Cardiac muscle cell (in vitro differentiated cells and primary cell): ENCODE measurements at regions not wholly inside any gene's neighbourhood (a gene's known extent, or its start where the extent isn't known, plus 50 kb on each side); places are given as distances from the start of the nearest gene placed in this dataset.

ENCODE experiments used
- DNase-seq, 2 donors: peaks; one replicate each; pipeline versions ENCODE4 v3.0.0 to v3.0.0-alpha.2; 2010 to 2017; ENCODE audit warnings: low read depth in 1 of 2, low spot score in 1 of 2
- H3K27ac ChIP-seq: fragments of 200-600 bp; sonication (generic); 2 replicates; pipeline ENCODE4 v1.5.1; 2016
- H3K27me3 ChIP-seq: fragments of 200-600 bp; sonication (generic); 2 replicates; pipeline ENCODE4 v1.6.0; 2016; ENCODE audit warnings: control low read depth
- H3K36me3 ChIP-seq: fragments of 200-600 bp; sonication (generic); 2 replicates; pipeline ENCODE4 v1.5.1; 2016; ENCODE audit warnings: control low read depth
- H3K4me1 ChIP-seq: fragments of 200-600 bp; sonication (generic); 2 replicates; pipeline ENCODE4 v1.8.1; 2017; ENCODE audit warnings: low read depth, mild to moderate bottlenecking, mixed run types
- H3K4me3 ChIP-seq: fragments of 200-600 bp; sonication (generic); 2 replicates; pipeline ENCODE4 v1.5.1; 2016; ENCODE audit warnings: mild to moderate bottlenecking
- H3K9me3 ChIP-seq: fragments of 200-600 bp; sonication (generic); 2 replicates; pipeline ENCODE4 v1.5.1; 2017; ENCODE audit warnings: low read depth, mild to moderate bottlenecking, control low read depth
- TF ChIP-seq, protein P1 (sequence below): IDR thresholded peaks from 2 replicates; pipeline ENCODE4 v1.5.1; 2012; ENCODE audit warnings: low read depth, mild to moderate bottlenecking, low read length

DNA sequence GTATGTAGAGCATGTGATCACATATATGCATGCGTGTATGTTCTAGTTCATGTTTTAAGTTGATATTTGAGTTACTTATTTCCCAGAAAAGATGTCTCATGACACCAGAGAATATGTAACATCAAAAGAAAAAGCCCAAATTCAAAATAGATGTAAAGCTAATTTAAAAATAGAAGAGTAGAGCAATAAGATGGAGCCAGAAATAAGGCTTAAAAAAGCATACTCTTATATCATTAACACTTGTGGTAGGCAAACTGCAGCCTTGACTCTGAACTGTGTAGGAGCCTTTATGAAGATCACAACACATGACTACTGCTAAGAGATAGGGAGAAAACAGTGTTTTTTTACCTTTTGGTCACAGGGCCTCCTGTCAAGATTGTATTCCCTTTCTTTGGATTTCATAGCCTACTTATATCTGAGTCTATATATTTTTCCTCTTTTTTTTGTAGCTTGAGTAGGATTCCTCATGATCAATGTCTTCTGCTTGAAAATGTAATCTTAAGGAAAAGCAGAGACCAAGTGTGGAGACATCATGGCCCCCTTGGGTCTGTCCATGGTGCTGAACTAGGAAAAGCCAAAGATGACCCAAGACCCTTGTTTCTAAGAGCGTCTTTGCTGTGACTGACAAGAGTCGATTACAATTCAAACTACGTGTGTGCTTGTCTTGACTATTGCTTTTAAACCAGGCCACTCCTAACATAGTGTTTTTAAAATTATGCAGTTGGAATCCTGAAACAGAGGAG is 390.4 kb downstream of the SHISA9 start:
- no peak overlapping the region for H3K4me3 ChIP-seq
- H3K27ac ChIP-seq, result no peak overlapping the region
- no peaks in the 10 kb centered on the region for H3K36me3 ChIP-seq
- H3K9me3 ChIP-seq, result no peaks in the 10 kb centered on the region
- H3K4me1 ChIP-seq, result no peaks in the 10 kb centered on the region
- no peaks in the 10 kb centered on the region for H3K27me3 ChIP-seq
- TF ChIP-seq, protein P1, sequence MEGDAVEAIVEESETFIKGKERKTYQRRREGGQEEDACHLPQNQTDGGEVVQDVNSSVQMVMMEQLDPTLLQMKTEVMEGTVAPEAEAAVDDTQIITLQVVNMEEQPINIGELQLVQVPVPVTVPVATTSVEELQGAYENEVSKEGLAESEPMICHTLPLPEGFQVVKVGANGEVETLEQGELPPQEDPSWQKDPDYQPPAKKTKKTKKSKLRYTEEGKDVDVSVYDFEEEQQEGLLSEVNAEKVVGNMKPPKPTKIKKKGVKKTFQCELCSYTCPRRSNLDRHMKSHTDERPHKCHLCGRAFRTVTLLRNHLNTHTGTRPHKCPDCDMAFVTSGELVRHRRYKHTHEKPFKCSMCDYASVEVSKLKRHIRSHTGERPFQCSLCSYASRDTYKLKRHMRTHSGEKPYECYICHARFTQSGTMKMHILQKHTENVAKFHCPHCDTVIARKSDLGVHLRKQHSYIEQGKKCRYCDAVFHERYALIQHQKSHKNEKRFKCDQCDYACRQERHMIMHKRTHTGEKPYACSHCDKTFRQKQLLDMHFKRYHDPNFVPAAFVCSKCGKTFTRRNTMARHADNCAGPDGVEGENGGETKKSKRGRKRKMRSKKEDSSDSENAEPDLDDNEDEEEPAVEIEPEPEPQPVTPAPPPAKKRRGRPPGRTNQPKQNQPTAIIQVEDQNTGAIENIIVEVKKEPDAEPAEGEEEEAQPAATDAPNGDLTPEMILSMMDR, result no peak
- peak in 1 of 2 donors; percentile 58 for DNase-seq

DNA sequence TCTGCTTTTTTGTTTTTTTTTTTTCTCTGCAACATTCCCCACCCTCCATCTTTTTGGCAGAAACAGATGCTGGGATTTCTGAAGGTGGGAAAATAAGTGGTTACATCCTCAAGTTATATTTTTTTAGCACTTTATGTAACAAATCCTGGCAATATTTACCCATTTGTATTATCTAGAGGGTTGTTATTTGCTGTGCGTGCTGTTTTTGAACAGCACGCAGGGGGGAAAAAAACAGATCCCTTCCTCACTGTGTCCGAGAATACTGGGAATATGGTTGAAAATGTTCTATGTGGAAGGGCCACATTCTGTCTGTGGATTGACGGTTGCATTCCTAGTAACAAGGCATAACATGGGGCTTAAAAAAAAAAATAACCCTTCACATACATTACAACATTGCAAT is 394.8 kb downstream of the SHISA9 start:
- no peak overlapping the region for H3K27ac ChIP-seq
- no peak for DNase-seq
- H3K27me3 ChIP-seq, result no peaks in the 10 kb centered on the region
- no peaks in the 10 kb centered on the region for H3K4me1 ChIP-seq
- H3K9me3 ChIP-seq, result no peaks in the 10 kb centered on the region
- no peaks in the 10 kb centered on the region for H3K36me3 ChIP-seq
- no peak overlapping the region for H3K4me3 ChIP-seq
- TF ChIP-seq, protein P1, result no peak

DNA sequence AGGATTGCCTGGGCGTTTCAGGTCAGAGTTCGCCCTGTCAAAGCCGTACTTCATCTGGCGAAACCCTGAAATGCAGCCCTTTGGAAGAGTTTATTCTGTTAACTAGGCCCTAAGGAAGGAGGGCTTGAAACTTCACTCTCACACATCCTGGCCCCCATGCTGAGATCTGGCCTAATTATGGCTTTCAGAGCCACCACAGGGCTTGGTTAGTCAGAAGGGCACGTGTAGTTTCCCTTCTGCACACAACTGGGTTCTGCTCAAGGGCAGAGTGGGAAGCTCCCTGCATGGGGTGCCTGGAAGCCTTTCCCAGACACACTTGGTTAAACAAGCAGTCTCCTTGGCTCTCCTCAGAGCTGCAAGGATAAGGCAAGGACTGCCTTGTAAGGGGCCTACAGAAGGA is 397.3 kb downstream of the SHISA9 start:
- Histone ChIP-seq H3K36me3 (no peaks in the 10 kb centered on the region), H3K9me3 (no peaks in the 10 kb centered on the region), H3K4me1 (no peaks in the 10 kb centered on the region), H3K27ac (no peak overlapping the region), H3K4me3 (no peak overlapping the region), H3K27me3 (no peaks in the 10 kb centered on the region)
- TF ChIP-seq, protein P1, result no peak
- DNase-seq, result no peak

DNA sequence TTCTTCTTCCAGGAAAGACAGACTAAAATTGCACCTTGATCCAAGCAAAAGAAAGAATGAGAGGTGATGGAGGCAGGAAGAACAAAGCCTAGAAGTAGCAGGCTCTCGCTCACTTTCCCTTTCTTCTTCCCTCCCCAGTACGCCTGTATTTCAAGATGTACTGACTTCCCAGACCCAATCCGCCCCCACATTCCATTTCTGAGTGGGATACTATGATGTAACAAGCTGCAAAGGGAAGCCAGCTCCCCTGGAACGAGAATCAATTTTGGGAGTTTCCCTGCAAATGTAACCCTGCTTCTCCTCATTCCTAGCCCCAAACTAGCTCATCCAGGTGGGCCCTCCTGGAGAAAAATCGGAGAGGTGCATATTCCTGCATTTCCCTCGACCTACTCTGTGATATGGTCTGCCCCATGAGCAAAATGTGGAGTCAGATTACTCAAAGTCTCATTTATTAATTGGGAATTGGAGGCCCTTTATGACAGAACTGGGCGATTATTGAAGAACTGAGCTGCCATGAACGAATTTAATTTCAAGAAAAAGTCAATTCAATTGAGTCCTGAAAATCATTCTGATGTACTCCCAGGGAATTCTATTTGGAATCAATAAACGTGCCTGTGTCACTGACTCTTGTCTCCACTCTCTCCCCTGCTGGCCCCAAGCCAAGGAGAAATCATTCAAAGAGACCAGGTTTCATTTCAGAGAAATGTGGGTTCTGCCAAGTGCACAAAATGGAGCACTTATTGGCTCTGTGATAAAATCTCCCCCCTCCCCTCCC is 398.9 kb downstream of the SHISA9 start:
- Histone ChIP-seq H3K27ac (no peak overlapping the region), H3K4me1 (no peaks in the 10 kb centered on the region), H3K36me3 (no peaks in the 10 kb centered on the region), H3K9me3 (no peaks in the 10 kb centered on the region), H3K4me3 (no peak overlapping the region), H3K27me3 (no peaks in the 10 kb centered on the region)
- no peak for DNase-seq
- TF ChIP-seq, protein P1, result no peak

DNA sequence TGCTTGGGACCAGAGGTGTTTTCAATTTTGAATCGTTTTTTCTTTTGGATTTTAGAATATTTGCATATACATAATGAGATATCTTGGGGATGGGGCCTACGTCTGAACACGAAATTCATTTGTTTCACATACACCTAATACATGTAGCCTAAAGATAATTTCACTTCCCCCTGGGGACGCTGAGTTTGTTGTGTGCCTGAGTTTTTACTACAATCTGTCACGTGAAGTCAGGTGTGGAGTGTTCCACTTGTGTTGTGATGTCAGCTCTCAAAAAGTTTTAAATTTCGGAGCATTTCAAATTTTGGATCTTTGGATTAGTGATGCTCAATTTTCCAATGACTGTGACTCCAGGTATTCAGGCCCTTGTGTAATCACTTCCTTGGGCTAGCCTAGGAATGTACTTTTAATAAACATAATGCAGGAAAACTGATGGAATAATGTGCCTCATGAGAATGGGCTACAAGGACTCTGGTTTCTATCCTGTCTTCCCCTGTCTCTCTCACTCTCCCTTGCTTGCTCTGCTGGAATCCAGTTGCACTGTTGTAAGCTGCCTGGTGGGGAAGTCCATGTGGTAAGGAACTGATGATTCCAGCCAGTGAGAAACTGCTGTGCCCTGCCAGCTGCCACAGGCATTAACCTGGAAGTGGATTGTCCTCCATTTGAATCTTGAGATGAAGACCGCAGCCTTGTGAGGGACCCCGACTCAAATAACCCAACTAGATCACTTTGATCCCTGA is 403.8 kb downstream of the SHISA9 start:
- H3K4me1 ChIP-seq, result no peaks in the 10 kb centered on the region
- H3K27ac ChIP-seq, result no peak overlapping the region
- no peaks in the 10 kb centered on the region for H3K36me3 ChIP-seq
- DNase-seq, result no peak
- no peaks in the 10 kb centered on the region for H3K9me3 ChIP-seq
- TF ChIP-seq, protein P1, result no peak
- no peak overlapping the region for H3K4me3 ChIP-seq
- no peaks in the 10 kb centered on the region for H3K27me3 ChIP-seq
